GM12878 (cell line): ENCODE measurements at regions not wholly inside any gene's neighbourhood (a gene's known extent, or its start where the extent isn't known, plus 50 kb on each side); places are given as distances from the start of the nearest gene placed in this dataset.

Experiments
- ATAC-seq: fragments of 200-7000 bp; cut with Tn5 transposase; 3 replicates; pipeline ENCODE4 v1.9.1; 2020; ENCODE audit warnings: mild to moderate bottlenecking, moderate library complexity
- BruUV-seq: library from RNA; stranded (reverse); fragments of 400-500 nt; replicated peaks from 2 replicates; lab custom pipeline; 2021; lab: Mats Ljungman, UMichigan
- CTCF ChIA-PET: fragments of 300-600 bp; sonication (Branson Sonifier 250); formaldehyde crosslinking; extraction: SDS; loops from one replicate; lab custom pipeline; 2021; ENCODE audit warnings: inconsistent platforms; lab: Yijun Ruan, JAX
- POLR2A ChIA-PET: fragments of 350-600 bp; formaldehyde crosslinking; extraction: SDS; loops from one replicate; lab custom pipeline; 2021; ENCODE audit warnings: inconsistent platforms; lab: Charles Lee
- RAD21 ChIA-PET: fragments of 300-600 bp; sonication (Branson Sonifier 250); formaldehyde crosslinking; loops from one replicate; lab custom pipeline; 2023; ENCODE audit warnings: antibody characterized with exemption; ENCODE audit not compliant: unreplicated experiment; lab: Charles Lee
- SMC1A ChIA-PET: fragments of 300-600 bp; sonication (Branson Sonifier 250); formaldehyde crosslinking; loops from one replicate; lab custom pipeline; 2023; ENCODE audit not compliant: unreplicated experiment, uncharacterized antibody; lab: Charles Lee
- DNase-seq: peaks from one replicate; pipeline ENCODE4 v3.0.0-alpha.2; 2011; ENCODE audit warnings: low read depth, low spot score
- FAIRE-seq: peaks from 3 replicates; lab custom pipeline; 2011; peaks lifted over from hg19 to GRCh38; lab: Jason Lieb, UNC
- H2AFZ ChIP-seq: 2 replicates; pipeline ENCODE4 v1.6.0; 2011; ENCODE audit warnings: low read depth, low read length, control low read depth; ENCODE audit not compliant: control insufficient read depth
- H3K27ac ChIP-seq: 2 replicates; pipeline ENCODE4 v1.5.1; 2011; ENCODE audit warnings: control low read depth; ENCODE audit not compliant: control insufficient read depth, insufficient read depth
- H3K27me3 ChIP-seq, 2 experiments: replicated peaks in 1 of 2; 2 replicates each; pipeline versions ENCODE4 v1.6.0 to v1.6.1; 2011; ENCODE audit warnings: low read length in 1 of 2; ENCODE audit not compliant: control insufficient read depth in 2 of 2, insufficient read depth in 2 of 2
- H3K36me3 ChIP-seq, 2 experiments: 2 replicates each; pipeline ENCODE4 v1.5.1; 2011; ENCODE audit warnings: low read length in 1 of 2; ENCODE audit not compliant: control insufficient read depth in 2 of 2, insufficient read depth in 2 of 2
- H3K4me1 ChIP-seq: 2 replicates; pipeline ENCODE4 v1.6.1; 2011; ENCODE audit warnings: mild to moderate bottlenecking, low read length, moderate library complexity, mixed read lengths; ENCODE audit not compliant: control insufficient read depth, insufficient read depth
- H3K4me2 ChIP-seq: 2 replicates; pipeline ENCODE4 v1.6.0; 2011; ENCODE audit warnings: control low read depth; ENCODE audit not compliant: control insufficient read depth, insufficient read depth
- H3K4me3 ChIP-seq: fragments of 200-600 bp; sonication (generic); 2 replicates; pipeline ENCODE4 v1.5.1; 2016
- H3K79me2 ChIP-seq: 2 replicates; pipeline ENCODE4 v1.6.0; 2011; ENCODE audit warnings: low read length; ENCODE audit not compliant: control insufficient read depth, insufficient read depth
- H3K9ac ChIP-seq: 2 replicates; pipeline ENCODE4 v1.8.0; 2011; ENCODE audit warnings: low read length, control low read depth, mixed read lengths; ENCODE audit not compliant: control insufficient read depth, insufficient read depth
- H3K9me3 ChIP-seq: replicated peaks from 3 replicates; pipeline ENCODE4 v1.5.1; 2011; ENCODE audit warnings: mild to moderate bottlenecking, low read length; ENCODE audit not compliant: control insufficient read depth, insufficient read depth
- H4K20me1 ChIP-seq: 2 replicates; pipeline ENCODE4 v1.6.0; 2011; ENCODE audit not compliant: control insufficient read depth, insufficient read depth
- BRCA1 ChIP-seq: IDR thresholded peaks from 2 replicates; pipeline ENCODE4 v1.6.1; 2011; ENCODE audit warnings: low read depth, low read length, improper control_type of control experiment
- MEF2B ChIP-seq: fragments of 450-650 bp; IDR thresholded peaks from 2 replicates; pipeline ENCODE4 v1.6.1; 2018; ENCODE audit warnings: mild to moderate bottlenecking, moderate library complexity; ENCODE audit not compliant: partially characterized antibody, poor library complexity, severe bottlenecking
- NR2C2 ChIP-seq: IDR thresholded peaks from 2 replicates; pipeline ENCODE4 v1.6.1; 2011; ENCODE audit warnings: borderline replicate concordance, low read depth; ENCODE audit not compliant: control insufficient read depth, insufficient read length
- RFX5 ChIP-seq: IDR thresholded peaks from 2 replicates; pipeline ENCODE4 v1.6.1; 2011; ENCODE audit warnings: low read depth, low read length, improper control_type of control experiment
- TARDBP ChIP-seq: IDR thresholded peaks from 2 replicates; pipeline ENCODE4 v1.6.1; 2016; ENCODE audit warnings: borderline replicate concordance
- TBL1XR1 ChIP-seq: IDR thresholded peaks from 2 replicates; pipeline ENCODE4 v1.6.1; 2012; ENCODE audit warnings: low read depth, low read length, improper control_type of control experiment
- TCF12 ChIP-seq: IDR thresholded peaks from 2 replicates; pipeline ENCODE4 v1.6.1; 2011; ENCODE audit warnings: low read depth, mild to moderate bottlenecking, low read length
- in situ Hi-C: fragments of 300-500 bp; cut with MboI; formaldehyde crosslinking; loops from 9 replicates; pipeline ENCODE4 v1.14.3; 2018; ENCODE audit warnings: mixed read lengths
- intact Hi-C: fragments of 100-400 bp; cut with micrococcal nuclease; formaldehyde crosslinking; loops from one replicate; pipeline ENCODE4 v1.14.2; 2022; ENCODE audit not compliant: unreplicated experiment
- TF ChIP-seq, protein P1 (sequence below): IDR thresholded peaks from 2 replicates; pipeline ENCODE4 v1.6.1; 2012; ENCODE audit warnings: low read length, inconsistent platforms
- TF ChIP-seq, protein P2 (sequence below): fragments of 450-650 bp; IDR thresholded peaks from 2 replicates; pipeline ENCODE4 v1.6.1; 2017; ENCODE audit warnings: low read depth, mild to moderate bottlenecking, moderate library complexity
- TF ChIP-seq, protein P3 (sequence below): IDR thresholded peaks from 2 replicates; pipeline ENCODE4 v1.6.1; 2011; ENCODE audit warnings: borderline replicate concordance, low read depth, mild to moderate bottlenecking, moderate library complexity, low read length; ENCODE audit not compliant: insufficient read depth, poor library complexity, severe bottlenecking

DNA sequence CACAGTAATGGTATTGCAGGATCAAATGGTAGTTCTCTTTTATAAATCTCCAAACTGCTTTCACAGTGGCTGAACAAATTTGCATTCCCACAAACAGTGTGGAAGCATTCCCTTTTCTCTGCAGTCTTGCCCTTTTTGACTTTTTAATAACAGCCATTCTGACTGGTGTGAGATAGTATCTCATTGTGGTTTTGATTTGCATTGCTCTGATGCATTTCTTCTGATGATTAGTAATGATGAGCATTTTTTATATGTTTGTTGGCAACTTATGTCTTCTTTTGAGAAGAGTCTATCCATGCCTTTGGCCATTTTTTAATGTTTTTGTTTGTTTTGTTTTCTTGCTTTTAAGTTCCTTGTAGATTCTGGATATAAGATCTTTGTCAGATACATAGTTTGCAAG lies 316.1 kb upstream of the TMCO5A start:
- H3K9ac ChIP-seq, result no peak overlapping the region
- no peaks in the 10 kb centered on the region for H3K36me3 ChIP-seq
- no peaks in the 10 kb centered on the region for H3K9me3 ChIP-seq
- ChIA-PET POLR2A (no interaction called here), RAD21 (no interaction called here), SMC1A (no interaction called here), CTCF (no interaction called here)
- no peaks in the 10 kb centered on the region for H3K27me3 ChIP-seq
- no peak for TF ChIP-seq NR2C2
- TF ChIP-seq, protein P1, sequence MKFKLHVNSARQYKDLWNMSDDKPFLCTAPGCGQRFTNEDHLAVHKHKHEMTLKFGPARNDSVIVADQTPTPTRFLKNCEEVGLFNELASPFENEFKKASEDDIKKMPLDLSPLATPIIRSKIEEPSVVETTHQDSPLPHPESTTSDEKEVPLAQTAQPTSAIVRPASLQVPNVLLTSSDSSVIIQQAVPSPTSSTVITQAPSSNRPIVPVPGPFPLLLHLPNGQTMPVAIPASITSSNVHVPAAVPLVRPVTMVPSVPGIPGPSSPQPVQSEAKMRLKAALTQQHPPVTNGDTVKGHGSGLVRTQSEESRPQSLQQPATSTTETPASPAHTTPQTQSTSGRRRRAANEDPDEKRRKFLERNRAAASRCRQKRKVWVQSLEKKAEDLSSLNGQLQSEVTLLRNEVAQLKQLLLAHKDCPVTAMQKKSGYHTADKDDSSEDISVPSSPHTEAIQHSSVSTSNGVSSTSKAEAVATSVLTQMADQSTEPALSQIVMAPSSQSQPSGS, result no peak
- no peak for TF ChIP-seq BRCA1
- TF ChIP-seq RFX5, result no peak
- TF ChIP-seq TARDBP, result no peak
- TF ChIP-seq, protein P2, sequence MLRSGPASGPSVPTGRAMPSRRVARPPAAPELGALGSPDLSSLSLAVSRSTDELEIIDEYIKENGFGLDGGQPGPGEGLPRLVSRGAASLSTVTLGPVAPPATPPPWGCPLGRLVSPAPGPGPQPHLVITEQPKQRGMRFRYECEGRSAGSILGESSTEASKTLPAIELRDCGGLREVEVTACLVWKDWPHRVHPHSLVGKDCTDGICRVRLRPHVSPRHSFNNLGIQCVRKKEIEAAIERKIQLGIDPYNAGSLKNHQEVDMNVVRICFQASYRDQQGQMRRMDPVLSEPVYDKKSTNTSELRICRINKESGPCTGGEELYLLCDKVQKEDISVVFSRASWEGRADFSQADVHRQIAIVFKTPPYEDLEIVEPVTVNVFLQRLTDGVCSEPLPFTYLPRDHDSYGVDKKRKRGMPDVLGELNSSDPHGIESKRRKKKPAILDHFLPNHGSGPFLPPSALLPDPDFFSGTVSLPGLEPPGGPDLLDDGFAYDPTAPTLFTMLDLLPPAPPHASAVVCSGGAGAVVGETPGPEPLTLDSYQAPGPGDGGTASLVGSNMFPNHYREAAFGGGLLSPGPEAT, result no peak
- TF ChIP-seq TBL1XR1, result no peak
- TF ChIP-seq, protein P3, sequence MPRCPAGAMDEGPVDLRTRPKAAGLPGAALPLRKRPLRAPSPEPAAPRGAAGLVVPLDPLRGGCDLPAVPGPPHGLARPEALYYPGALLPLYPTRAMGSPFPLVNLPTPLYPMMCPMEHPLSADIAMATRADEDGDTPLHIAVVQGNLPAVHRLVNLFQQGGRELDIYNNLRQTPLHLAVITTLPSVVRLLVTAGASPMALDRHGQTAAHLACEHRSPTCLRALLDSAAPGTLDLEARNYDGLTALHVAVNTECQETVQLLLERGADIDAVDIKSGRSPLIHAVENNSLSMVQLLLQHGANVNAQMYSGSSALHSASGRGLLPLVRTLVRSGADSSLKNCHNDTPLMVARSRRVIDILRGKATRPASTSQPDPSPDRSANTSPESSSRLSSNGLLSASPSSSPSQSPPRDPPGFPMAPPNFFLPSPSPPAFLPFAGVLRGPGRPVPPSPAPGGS, result no peak
- TF ChIP-seq MEF2B, result no peak
- no peak for TF ChIP-seq TCF12
- BruUV-seq, result no TSS peak
- ATAC-seq (no peak), FAIRE-seq (no peak), DNase-seq (no peak)
- no peak overlapping the region for H2AFZ ChIP-seq
- no peaks in the 10 kb centered on the region for H4K20me1 ChIP-seq
- intact Hi-C loops (no loop called here), in situ Hi-C loops (no loop called here)
- no peaks in the 10 kb centered on the region for H3K79me2 ChIP-seq
- H3K27ac ChIP-seq, result no peak overlapping the region
- no peak overlapping the region for H3K4me2 ChIP-seq
- no peaks in the 10 kb centered on the region for H3K4me1 ChIP-seq
- no peak overlapping the region for H3K4me3 ChIP-seq
